OCI-LY7 (cell line): ENCODE measurements at regions not wholly inside any gene's neighbourhood (a gene's known extent, or its start where the extent isn't known, plus 50 kb on each side); places are given as distances from the start of the nearest gene placed in this dataset.

Experiments used
- CTCF ChIP-seq: fragments of 200-600 bp; sonication (generic); conservative IDR thresholded peaks from 2 replicates; pipeline ENCODE4 v1.5.1; 2014; ENCODE audit warnings: mild to moderate bottlenecking, antibody characterized with exemption, low read length, moderate library complexity, mixed read lengths
- EZH2phosphoT487 ChIP-seq: fragments of 200-600 bp; sonication (generic); IDR thresholded peaks from 2 replicates; pipeline ENCODE4 v1.6.1; 2018; ENCODE audit warnings: low read depth, borderline replicate concordance, mild to moderate bottlenecking, mixed run types, antibody characterized with exemption, low read length, moderate library complexity, mixed read lengths

GRCh38 chr18:56269958-56270357, 368.4 kb downstream of the TXNL1 start:
- TF ChIP-seq CTCF (no peak), EZH2phosphoT487 (no peak)
